ENCODE measurements at regions not wholly inside any gene's neighbourhood (a gene's known extent, or its start where the extent isn't known, plus 50 kb on each side); places are given as distances from the start of the nearest gene placed in this dataset.

- TF ChIP-seq ZNF24 (IDR thresholded peaks at IDR 0.05) (no peak), BHLHE40 (IDR thresholded peaks at IDR 0.05; ENCODE audit: borderline replicate concordance in 1 of 2, low read depth in 2 of 2, low read length in 1 of 2) (no peak), TCF3 (IDR thresholded peaks at IDR 0.05; ENCODE audit: borderline replicate concordance, insufficient read depth, low read depth, low read length) (no peak)
Measured at GRCh38 chr4:103324811-103325210, 126.7 kb upstream of the CENPE start.

All from GM12878 (cell line).